ENCODE measurements at regions not wholly inside any gene's neighbourhood (a gene's known extent, or its start where the extent isn't known, plus 50 kb on each side); places are given as distances from the start of the nearest gene placed in this dataset.

DNA sequence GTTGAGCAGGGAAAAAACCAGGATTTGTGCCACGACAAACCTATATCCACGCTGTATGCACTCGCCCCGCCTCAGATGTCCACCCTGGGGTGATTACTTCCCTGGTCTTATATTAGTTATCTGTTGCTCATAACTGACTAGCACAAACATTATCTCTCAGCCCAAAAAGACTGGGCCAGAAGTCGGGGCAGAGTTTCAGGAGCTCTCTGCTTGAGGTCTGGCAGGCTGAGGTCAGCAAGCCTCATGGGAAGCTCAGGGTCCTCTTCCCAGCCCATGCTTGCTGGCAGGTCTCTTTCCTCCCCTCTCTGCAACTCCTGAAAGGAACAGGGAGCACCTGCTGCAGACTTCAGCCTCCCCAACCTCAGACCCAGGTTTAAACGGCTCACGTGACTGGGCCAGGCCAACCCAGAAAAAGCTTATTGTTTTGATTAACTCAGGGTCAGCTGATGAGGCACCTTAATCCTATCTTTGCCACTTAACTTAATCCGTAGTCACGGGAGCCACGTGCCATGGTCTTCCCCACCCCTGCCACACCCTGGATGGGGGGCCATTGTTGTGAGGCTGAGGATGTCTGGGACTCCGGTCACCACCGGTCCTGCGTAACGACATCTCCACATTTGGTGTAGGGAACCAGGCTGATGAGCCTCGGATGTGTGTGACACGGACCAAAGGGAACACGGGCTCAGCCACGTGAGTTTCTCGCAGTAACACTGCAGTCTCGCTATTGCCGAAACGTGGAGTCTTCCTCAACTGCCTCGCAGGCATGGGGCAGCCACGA lies 123.7 kb upstream of the IRX4 start:
- H3K4me1 Mint-ChIP-seq, result no peaks in the 10 kb centered on the region

DNA sequence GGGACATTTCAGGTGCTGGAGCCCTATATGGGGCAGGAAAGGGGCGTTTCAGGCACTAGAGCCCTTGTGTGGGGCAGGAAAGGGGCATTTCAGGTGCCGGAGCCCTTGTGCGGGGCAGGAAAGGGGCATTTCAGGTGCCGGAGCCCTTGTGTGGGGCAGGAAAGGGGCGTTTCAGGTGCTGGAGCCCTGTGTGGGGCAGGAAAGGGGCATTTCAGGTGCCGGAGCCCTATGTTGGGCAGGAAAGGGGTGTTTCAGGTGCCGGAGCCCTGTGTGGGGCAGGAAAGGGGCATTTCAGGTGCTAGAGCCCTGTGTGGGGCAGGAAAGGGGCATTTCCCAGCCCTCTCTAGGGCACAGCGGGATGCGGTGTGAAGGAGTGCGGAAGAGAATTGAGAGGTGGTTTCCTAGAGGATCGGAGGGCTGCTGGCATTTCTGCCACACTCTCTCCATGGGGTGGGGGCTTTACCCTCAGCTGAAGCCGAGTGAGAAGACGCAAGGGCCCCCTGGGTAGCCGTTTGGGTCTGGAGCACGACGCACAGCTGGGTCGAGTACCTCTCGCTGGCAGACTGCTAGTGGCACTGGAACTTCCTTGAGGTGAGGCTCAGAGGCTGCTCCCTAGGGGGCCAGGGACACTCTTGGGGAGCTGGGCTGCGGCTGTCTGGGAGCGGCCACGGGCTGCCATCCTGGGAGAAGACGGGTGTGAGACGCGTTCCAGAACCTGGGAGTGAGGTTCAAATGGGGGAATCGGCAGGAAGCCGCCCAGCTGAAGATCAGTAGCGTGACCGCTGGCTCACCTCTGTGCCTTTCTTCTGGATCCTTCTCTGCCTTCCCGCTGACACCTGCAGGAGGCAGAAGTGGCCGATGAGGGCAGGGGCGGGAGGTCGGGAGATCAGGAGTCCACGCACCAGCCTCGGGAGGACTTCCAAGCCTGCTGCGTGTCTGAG lies 122.6 kb upstream of the IRX4 start:
- no peak for DNase-seq
- Mint-ChIP-seq H3K4me1 (no peaks in the 10 kb centered on the region), H3K27me3 (no peaks in the 10 kb centered on the region), H3K27ac (no peak overlapping the region), H3K36me3 (ENCODE audit: low read depth) (no peaks in the 10 kb centered on the region), H3K4me3 (no peak overlapping the region), H3K9me3 (no peaks in the 10 kb centered on the region)
- CTCF ChIA-PET, result no interaction called here
- POLR2A ChIA-PET, result no interaction called here

More for the DNA sequence above, 123.7 kb upstream of the IRX4 start:
- ChIA-PET CTCF (no interaction called here), POLR2A (no interaction called here)
- H3K36me3 Mint-ChIP-seq (ENCODE audit: low read depth), result no peaks in the 10 kb centered on the region
- H3K27me3 Mint-ChIP-seq, result no peaks in the 10 kb centered on the region
- H3K27ac Mint-ChIP-seq, result no peak overlapping the region
- DNase-seq, result no peak
- H3K9me3 Mint-ChIP-seq, result no peaks in the 10 kb centered on the region
- H3K4me3 Mint-ChIP-seq, result no peak overlapping the region

DNA sequence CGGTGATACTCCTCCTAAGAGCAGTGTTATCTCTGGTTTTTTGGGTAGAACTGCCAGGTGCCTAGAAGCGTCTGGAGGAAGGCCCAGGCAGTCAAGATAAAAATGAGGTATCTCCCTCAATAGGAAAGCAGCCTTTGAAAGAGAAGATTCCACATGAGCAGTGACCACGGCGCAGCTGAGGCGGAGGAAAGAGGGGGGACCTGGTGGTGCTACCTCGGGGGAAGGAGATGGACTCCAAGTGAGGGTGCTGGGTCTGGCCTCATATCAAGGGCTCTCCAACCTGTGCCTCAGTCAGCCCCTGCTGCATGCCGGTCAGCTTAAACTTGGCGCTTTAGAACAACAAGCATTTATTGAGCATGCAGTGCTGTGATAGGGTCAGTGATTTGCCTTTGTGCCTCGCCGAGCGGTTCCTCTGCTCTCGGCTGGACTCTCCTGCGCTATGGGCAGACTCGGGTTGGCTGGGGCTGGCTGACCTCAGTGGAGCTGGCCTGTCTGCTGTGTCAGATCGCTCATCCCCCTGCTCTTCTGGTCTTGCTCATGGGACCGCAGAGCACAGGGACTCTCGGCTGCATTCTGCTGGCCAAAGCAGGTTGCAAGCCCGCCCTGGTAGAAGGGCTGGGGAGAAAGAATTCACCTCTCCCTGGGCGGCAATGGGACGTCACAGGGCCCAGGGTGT lies 121.1 kb upstream of the IRX4 start:
- Mint-ChIP-seq H3K9me3 (no peaks in the 10 kb centered on the region), H3K27ac (no peak overlapping the region), H3K4me3 (no peak overlapping the region), H3K4me1 (no peaks in the 10 kb centered on the region), H3K36me3 (ENCODE audit: low read depth) (no peaks in the 10 kb centered on the region), H3K27me3 (no peaks in the 10 kb centered on the region)
- DNase-seq, result no peak
- ChIA-PET POLR2A (no interaction called here), CTCF (no interaction called here)

- no peak overlapping the region for H3K27ac Mint-ChIP-seq
- CTCF ChIA-PET, result no interaction called here
These were observed 120.5 kb upstream of the IRX4 start for GRCh38 chr5:2003206-2003605.

DNA sequence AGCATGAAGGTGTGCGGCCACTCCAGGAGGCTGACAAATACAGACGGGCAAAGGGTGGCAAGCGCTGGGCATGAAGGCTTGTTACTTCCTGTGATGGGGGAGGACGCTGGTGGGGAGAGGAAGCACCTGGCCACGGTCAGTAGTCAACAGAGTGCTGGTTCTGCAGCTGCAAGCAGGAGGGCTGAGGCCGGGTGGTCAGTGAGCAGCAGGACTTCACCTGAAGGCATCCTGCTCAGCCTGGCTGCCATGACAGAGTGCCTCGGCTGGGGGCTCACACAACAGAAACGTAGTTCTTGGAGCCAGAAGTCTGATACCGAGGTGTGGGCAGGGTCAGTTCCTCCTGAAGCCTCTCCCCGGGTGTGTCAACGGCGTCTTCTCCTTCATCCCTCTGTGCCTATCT lies 118.6 kb upstream of the IRX4 start:
- ChIA-PET CTCF (no interaction called here), POLR2A (no interaction called here)
- no peak overlapping the region for H3K27ac Mint-ChIP-seq

More at GRCh38 chr5:2003206-2003605, 120.5 kb upstream of the IRX4 start:
- H3K4me1 Mint-ChIP-seq, result no peaks in the 10 kb centered on the region
- no peak for DNase-seq
- no peaks in the 10 kb centered on the region for H3K9me3 Mint-ChIP-seq
- no peaks in the 10 kb centered on the region for H3K36me3 Mint-ChIP-seq (ENCODE audit: low read depth)
- no peak overlapping the region for H3K4me3 Mint-ChIP-seq
- H3K27me3 Mint-ChIP-seq, result no peaks in the 10 kb centered on the region
- POLR2A ChIA-PET, result no interaction called here

GRCh38 chr5:2000591-2000990 lies 117.9 kb upstream of the IRX4 start:
- CTCF ChIA-PET, result no interaction called here
- POLR2A ChIA-PET, result no interaction called here
- Mint-ChIP-seq H3K4me3 (no peak overlapping the region), H3K27ac (no peak overlapping the region), H3K9me3 (peaks cover 8% of the 10 kb centered on the region), H3K36me3 (ENCODE audit: low read depth) (no peaks in the 10 kb centered on the region), H3K4me1 (peaks cover 3% of the 10 kb centered on the region), H3K27me3 (no peaks in the 10 kb centered on the region)
- DNase-seq, result no peak

More for the DNA sequence above, 118.6 kb upstream of the IRX4 start:
- Mint-ChIP-seq H3K27me3 (no peaks in the 10 kb centered on the region), H3K4me1 (peaks cover 3% of the 10 kb centered on the region), H3K9me3 (peaks cover 8% of the 10 kb centered on the region), H3K36me3 (ENCODE audit: low read depth) (no peaks in the 10 kb centered on the region), H3K4me3 (no peak overlapping the region)
- no peak for DNase-seq

DNA sequence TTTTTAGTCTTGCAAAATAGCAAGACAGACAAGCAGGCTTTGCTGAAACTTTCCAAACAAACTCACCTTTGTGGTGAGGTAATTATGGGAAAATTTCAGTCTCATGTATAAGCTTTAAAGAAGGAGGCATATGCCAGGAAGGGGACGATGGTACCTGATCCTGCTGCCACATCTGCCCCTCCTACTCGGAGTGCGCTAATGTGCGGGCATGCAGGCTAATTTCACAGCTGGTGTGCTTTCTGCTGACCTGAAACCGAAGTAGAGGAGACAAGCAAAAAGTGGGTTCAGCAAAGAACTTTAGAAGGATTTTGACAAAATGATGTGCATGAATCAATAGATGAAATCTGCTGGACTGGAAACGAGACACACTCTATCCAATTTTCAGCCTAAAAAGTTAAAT lies 117.1 kb upstream of the IRX4 start:
- ChIA-PET CTCF (no interaction called here), POLR2A (no interaction called here)
- no peaks in the 10 kb centered on the region for H3K27me3 Mint-ChIP-seq
- H3K9me3 Mint-ChIP-seq, result peaks cover 8% of the 10 kb centered on the region
- no peaks in the 10 kb centered on the region for H3K36me3 Mint-ChIP-seq (ENCODE audit: low read depth)
- no peak for DNase-seq
- H3K27ac Mint-ChIP-seq, result no peak overlapping the region
- H3K4me3 Mint-ChIP-seq, result no peak overlapping the region
- H3K4me1 Mint-ChIP-seq, result peaks cover 3% of the 10 kb centered on the region

- H3K4me3 Mint-ChIP-seq, result no peak overlapping the region
- no peaks in the 10 kb centered on the region for H3K36me3 Mint-ChIP-seq (ENCODE audit: low read depth)
- no peak for DNase-seq
- no peak overlapping the region for H3K27ac Mint-ChIP-seq
- H3K4me1 Mint-ChIP-seq, result peaks cover 3% of the 10 kb centered on the region
- H3K9me3 Mint-ChIP-seq, result peaks cover 8% of the 10 kb centered on the region
- CTCF ChIA-PET, result no interaction called here
- POLR2A ChIA-PET, result no interaction called here
- H3K27me3 Mint-ChIP-seq, result no peaks in the 10 kb centered on the region
These were observed 116.1 kb upstream of the IRX4 start for GRCh38 chr5:1998716-1999317.

- H3K4me1 Mint-ChIP-seq, result peaks cover 3% of the 10 kb centered on the region
- H3K9me3 Mint-ChIP-seq, result peaks cover 8% of the 10 kb centered on the region
- H3K36me3 Mint-ChIP-seq (ENCODE audit: low read depth), result no peaks in the 10 kb centered on the region
- ChIA-PET CTCF (no interaction called here), POLR2A (no interaction called here)
- no peak for DNase-seq
- H3K27me3 Mint-ChIP-seq, result no peaks in the 10 kb centered on the region
- no peak overlapping the region for H3K4me3 Mint-ChIP-seq
- H3K27ac Mint-ChIP-seq, result no peak overlapping the region
These were observed 115.6 kb upstream of the IRX4 start for GRCh38 chr5:1998348-1998669.

- no peaks in the 10 kb centered on the region for H3K36me3 Mint-ChIP-seq (ENCODE audit: low read depth)
- no peak for DNase-seq
- ChIA-PET CTCF (interaction anchor here (1.0 kb wide), 1 partner anchor 10 kb away, joined by 3 read pairs; no protein-coding TSS in a partner anchor), POLR2A (no interaction called here)
- H3K4me1 Mint-ChIP-seq, result peaks cover 3% of the 10 kb centered on the region
- no peak overlapping the region for H3K27ac Mint-ChIP-seq
- H3K27me3 Mint-ChIP-seq, result no peaks in the 10 kb centered on the region
- no peak overlapping the region for H3K4me3 Mint-ChIP-seq
- H3K9me3 Mint-ChIP-seq, result peaks cover 8% of the 10 kb centered on the region
These were observed 115.1 kb upstream of the IRX4 start for GRCh38 chr5:1997640-1998347.

- Mint-ChIP-seq H3K27me3 (peaks cover 2% of the 10 kb centered on the region), H3K4me1 (peaks cover 3% of the 10 kb centered on the region), H3K9me3 (peaks cover 8% of the 10 kb centered on the region), H3K4me3 (no peak overlapping the region), H3K36me3 (ENCODE audit: low read depth) (no peaks in the 10 kb centered on the region), H3K27ac (no peak overlapping the region)
- ChIA-PET POLR2A (no interaction called here), CTCF (no interaction called here)
- DNase-seq, result no peak
These were observed 112.8 kb upstream of the IRX4 start for GRCh38 chr5:1995491-1995890.

DNA sequence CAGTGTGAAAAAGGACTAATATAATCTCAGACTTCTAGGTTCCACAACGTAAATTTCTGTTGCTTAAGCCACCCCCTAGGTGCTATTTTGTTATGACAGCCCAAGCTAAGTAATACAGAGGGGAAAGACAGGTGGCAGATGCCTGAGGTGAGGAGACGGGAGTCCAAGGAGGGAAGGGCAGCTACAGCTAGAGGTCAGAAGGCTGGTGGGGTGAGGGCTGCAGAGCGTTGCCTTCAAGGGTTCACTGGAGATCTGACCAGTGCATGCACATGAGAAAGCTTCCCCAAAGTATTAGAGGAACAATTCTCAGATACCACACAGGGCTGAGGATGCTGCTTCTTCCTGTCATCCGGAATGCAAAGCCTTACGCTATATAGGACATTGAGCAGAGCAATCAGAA lies 104.7 kb upstream of the IRX4 start:
- DNase-seq, result no peak
- Mint-ChIP-seq H3K27me3 (peaks cover 8% of the 10 kb centered on the region), H3K4me3 (no peak overlapping the region), H3K4me1 (no peaks in the 10 kb centered on the region), H3K27ac (no peak overlapping the region), H3K9me3 (no peaks in the 10 kb centered on the region), H3K36me3 (ENCODE audit: low read depth) (no peaks in the 10 kb centered on the region)
- CTCF ChIA-PET, result interaction anchor here (1.7 kb wide), 1 partner anchor 10 kb away, joined by 3 read pairs; no protein-coding TSS in a partner anchor
- POLR2A ChIA-PET, result no interaction called here
